H9 (cell line): ENCODE measurements at regions not wholly inside any gene's neighbourhood (a gene's known extent, or its start where the extent isn't known, plus 50 kb on each side); places are given as distances from the start of the nearest gene placed in this dataset.

Experiments used
- DNase-seq: peaks from one replicate; pipeline ENCODE4 v3.0.0-alpha.2; 2017
- H2AFZ ChIP-seq: one replicate; pipeline ENCODE4 v1.6.1; 2013; ENCODE audit warnings: mild to moderate bottlenecking, low read length, control low read depth, moderate library complexity
- H2AK5ac ChIP-seq: 2 replicates; pipeline ENCODE4 v1.6.1; 2013; ENCODE audit warnings: low read length, control low read depth, mixed read lengths; ENCODE audit not compliant: insufficient read length
- H2BK120ac ChIP-seq: one replicate; pipeline ENCODE4 v1.6.1; 2013; ENCODE audit warnings: low read depth, mild to moderate bottlenecking, low read length, control low read depth, inconsistent platforms; ENCODE audit not compliant: poor library complexity, severe bottlenecking
- H2BK12ac ChIP-seq: 2 replicates; pipeline ENCODE4 v1.6.1; 2013; ENCODE audit warnings: low read length, control low read depth, mixed read lengths, low read depth; ENCODE audit not compliant: insufficient read length
- H2BK15ac ChIP-seq: 2 replicates; pipeline ENCODE4 v1.6.1; 2013; ENCODE audit warnings: low read depth, low read length, control low read depth
- H2BK20ac ChIP-seq: one replicate; pipeline ENCODE4 v1.6.1; 2013; ENCODE audit warnings: low read depth, mild to moderate bottlenecking, low read length, control low read depth, inconsistent platforms; ENCODE audit not compliant: poor library complexity, severe bottlenecking
- H2BK5ac ChIP-seq: 2 replicates; pipeline ENCODE4 v1.6.1; 2013; ENCODE audit warnings: low read length, control low read depth, mixed read lengths; ENCODE audit not compliant: insufficient read length
- H3K14ac ChIP-seq: 2 replicates; pipeline ENCODE4 v1.6.1; 2013; ENCODE audit warnings: low read length, control low read depth; ENCODE audit not compliant: insufficient read depth
- H3K18ac ChIP-seq: 2 replicates; pipeline ENCODE4 v1.6.1; 2013; ENCODE audit warnings: low read depth, mild to moderate bottlenecking, mixed read lengths, low read length, control low read depth; ENCODE audit not compliant: insufficient read length
- H3K23ac ChIP-seq: 2 replicates; pipeline ENCODE4 v1.6.1; 2013; ENCODE audit warnings: low read length, control low read depth, mixed read lengths, low read depth; ENCODE audit not compliant: insufficient read length
- H3K23me2 ChIP-seq: 2 replicates; pipeline ENCODE4 v1.6.1; 2013; ENCODE audit warnings: low read depth, mild to moderate bottlenecking, mixed read lengths, low read length, control low read depth; ENCODE audit not compliant: insufficient read length, poor library complexity, severe bottlenecking
- H3K27ac ChIP-seq: 2 replicates; pipeline ENCODE4 v1.5.1; 2013; ENCODE audit warnings: low read length, control low read depth, mixed read lengths, low read depth; ENCODE audit not compliant: insufficient read length
- H3K27me3 ChIP-seq: 2 replicates; pipeline ENCODE4 v1.6.1; 2013; ENCODE audit warnings: low read length, control low read depth, inconsistent platforms; ENCODE audit not compliant: insufficient read depth
- H3K4ac ChIP-seq: 2 replicates; pipeline ENCODE4 v1.6.1; 2013; ENCODE audit warnings: low read depth, mild to moderate bottlenecking, control low read depth, inconsistent platforms, low read length, moderate library complexity
- H3K4me1 ChIP-seq: 2 replicates; pipeline ENCODE4 v1.6.1; 2013; ENCODE audit warnings: low read length, control low read depth, inconsistent platforms; ENCODE audit not compliant: insufficient read depth
- H3K4me2 ChIP-seq: 2 replicates; pipeline ENCODE4 v1.6.1; 2013; ENCODE audit warnings: low read length, control low read depth, mixed read lengths; ENCODE audit not compliant: insufficient read length, insufficient read depth
- H3K56ac ChIP-seq: 2 replicates; pipeline ENCODE4 v1.6.1; 2013; ENCODE audit warnings: low read depth, mild to moderate bottlenecking, mixed read lengths, low read length, control low read depth; ENCODE audit not compliant: insufficient read length
- H3K79me1 ChIP-seq: 2 replicates; pipeline ENCODE4 v1.6.1; 2013; ENCODE audit warnings: low read depth, mild to moderate bottlenecking, moderate library complexity, low read length, control low read depth, inconsistent platforms; ENCODE audit not compliant: insufficient read depth, poor library complexity, severe bottlenecking
- H3K79me2 ChIP-seq: 2 replicates; pipeline ENCODE4 v1.6.1; 2013; ENCODE audit warnings: low read length, control low read depth, inconsistent platforms; ENCODE audit not compliant: insufficient read depth
- H3K9ac ChIP-seq: 2 replicates; pipeline ENCODE4 v1.6.1; 2013; ENCODE audit warnings: low read length, control low read depth, mixed read lengths; ENCODE audit not compliant: insufficient read length; ENCODE audit errors: extremely low read depth
- H3K9me3 ChIP-seq: one replicate; pipeline ENCODE4 v1.6.1; 2013; ENCODE audit warnings: low read depth, low read length, inconsistent platforms; ENCODE audit not compliant: control insufficient read depth
- H3T11ph ChIP-seq: one replicate; pipeline ENCODE4 v1.6.1; 2013; ENCODE audit warnings: mild to moderate bottlenecking, low read length, control low read depth, inconsistent platforms
- H4K20me1 ChIP-seq: one replicate; pipeline ENCODE4 v1.6.1; 2013; ENCODE audit not compliant: control insufficient read depth, insufficient read length, insufficient read depth
- H4K5ac ChIP-seq: 2 replicates; pipeline ENCODE4 v1.6.1; 2013; ENCODE audit warnings: low read depth, mild to moderate bottlenecking, mixed read lengths, low read length, control low read depth; ENCODE audit not compliant: insufficient read length
- H4K8ac ChIP-seq: replicated peaks from 2 replicates; pipeline ENCODE4 v1.6.1; 2013; ENCODE audit warnings: low read length, control low read depth, mixed read lengths, low read depth; ENCODE audit not compliant: insufficient read length
- H4K91ac ChIP-seq: 2 replicates; pipeline ENCODE4 v1.6.1; 2013; ENCODE audit warnings: low read depth, mild to moderate bottlenecking, moderate library complexity, mixed read lengths, low read length, control low read depth; ENCODE audit not compliant: insufficient read length
- H3K27ac Mint-ChIP-seq, 3 experiments: 2 replicates in 2 of 3; 3 replicates in 1 of 3; pipeline ENCODE4 v1.8.0; 2020 to 2021; ENCODE audit warnings: mixed read lengths in 3 of 3, mild to moderate bottlenecking in 1 of 3, moderate library complexity in 1 of 3
- H3K27me3 Mint-ChIP-seq: 2 replicates; pipeline ENCODE4 v1.8.0; 2021; ENCODE audit warnings: low read depth, mild to moderate bottlenecking, moderate library complexity, mixed read lengths
- H3K36me3 Mint-ChIP-seq, 3 experiments: 2 replicates in 2 of 3; 3 replicates in 1 of 3; pipeline ENCODE4 v1.8.0; 2020 to 2021; ENCODE audit warnings: low read depth in 3 of 3, mixed read lengths in 3 of 3; ENCODE audit not compliant: insufficient read depth in 1 of 3
- H3K4me1 Mint-ChIP-seq, 2 experiments: 2 replicates each; pipeline ENCODE4 v1.8.0; 2020; ENCODE audit warnings: mixed read lengths in 2 of 2
- H3K4me3 Mint-ChIP-seq, 2 experiments: 2 replicates in 1 of 2; 3 replicates in 1 of 2; pipeline ENCODE4 v1.8.0; 2020 to 2021; ENCODE audit warnings: mild to moderate bottlenecking in 2 of 2, mixed read lengths in 2 of 2, moderate library complexity in 1 of 2
- H3K9me3 Mint-ChIP-seq, 2 experiments: 2 replicates in 1 of 2; 3 replicates in 1 of 2; pipeline ENCODE4 v1.8.0; 2020; ENCODE audit warnings: mild to moderate bottlenecking in 2 of 2, mixed read lengths in 2 of 2, moderate library complexity in 1 of 2
- CTCF ChIP-seq: fragments of 200-600 bp; sonication (generic); conservative IDR thresholded peaks from 3 replicates; pipeline ENCODE4 v1.8.0; 2021; ENCODE audit warnings: antibody characterized with exemption, mild to moderate bottlenecking
- WGBS: extraction: QIAGEN DNeasy Blood & Tissue Kit; methylation state at CpG from one replicate; pipeline ENCODE4 v1.1.7; 2013; ENCODE audit warnings: missing lambda C conversion rate, low lambda C conversion rate, mixed read lengths; ENCODE audit not compliant: insufficient read length; ENCODE audit errors: extremely low coverage; 5-methylcytosine and 5-hydroxymethylcytosine counted together

GRCh38 chr7:50159154-50159553 is 66.1 kb upstream of the ZPBP start:
- no peak for DNase-seq
- TF ChIP-seq CTCF: no peak
- Histone ChIP-seq H3K4me2 (no peak overlapping the region), H3K23ac (no peak overlapping the region), H4K91ac (no peak overlapping the region), H3K27ac (no peak overlapping the region), H4K5ac (no peak overlapping the region), H3K18ac (no peak overlapping the region), H2AK5ac (no peak overlapping the region), H4K8ac (no peak overlapping the region), H3K23me2 (peaks cover 2% of the 10 kb centered on the region), H3K79me1 (no peaks in the 10 kb centered on the region), H3K27me3 (no peaks in the 10 kb centered on the region; the same call in 1 of the 2 replicates), H2BK120ac (no peak overlapping the region), H2BK15ac (no peak overlapping the region), H3K4me1 (no peaks in the 10 kb centered on the region), H4K20me1 (no peaks in the 10 kb centered on the region), H3T11ph (no peak overlapping the region), H2BK12ac (no peak overlapping the region), H3K56ac (no peak overlapping the region), H3K9ac (no peak overlapping the region), H2AFZ (no peak overlapping the region), H3K4ac (no peak overlapping the region), H3K14ac (no peak overlapping the region), H2BK5ac (no peak overlapping the region), H3K9me3 (no peaks in the 10 kb centered on the region), H2BK20ac (no peak overlapping the region), H3K79me2 (no peaks in the 10 kb centered on the region)
- Mint-ChIP-seq H3K4me1 (no peaks in the 10 kb centered on the region), H3K27me3 (peaks cover 2% of the 10 kb centered on the region; the same call in 1 of the 2 replicates), H3K4me3 (no peak overlapping the region; a peak in 1 of 5 replicates), H3K9me3 (no peaks in the 10 kb centered on the region), H3K36me3 (no peaks in the 10 kb centered on the region; a peak in 1 of 7 replicates), H3K27ac (no peak overlapping the region)
- no CpG with 5 or more reads among the region's 25 CpGs for WGBS
